GM12878 (cell line): ENCODE measurements at regions not wholly inside any gene's neighbourhood (a gene's known extent, or its start where the extent isn't known, plus 50 kb on each side); places are given as distances from the start of the nearest gene placed in this dataset.

Source experiments
- CEBPB ChIP-seq, 2 experiments: fragments of 150-350 bp in 1 of 2; IDR thresholded peaks; 2 replicates each; pipeline ENCODE4 v1.6.1; 2012 to 2014; ENCODE audit warnings: low read depth in 2 of 2, low read length in 2 of 2, borderline replicate concordance in 1 of 2, inconsistent platforms in 1 of 2
- CREB1 ChIP-seq: IDR thresholded peaks from 2 replicates; pipeline ENCODE4 v1.6.1; 2012; ENCODE audit warnings: low read depth, mild to moderate bottlenecking, inconsistent platforms
- EP300 ChIP-seq, 2 experiments: fragments of 150-350 bp in 1 of 2; IDR thresholded peaks; 2 replicates each; pipeline ENCODE4 v1.6.1; 2011 to 2012; ENCODE audit warnings: low read depth in 2 of 2, low read length in 2 of 2, borderline replicate concordance in 1 of 2, improper control_type of control experiment in 1 of 2, inconsistent platforms in 1 of 2; ENCODE audit not compliant: control insufficient read depth in 1 of 2
- POLR2A ChIP-seq: IDR thresholded peaks from 2 replicates; pipeline ENCODE4 v1.6.1; 2011; ENCODE audit warnings: low read depth, mild to moderate bottlenecking, low read length
- SP1 ChIP-seq: IDR thresholded peaks from one replicate; pipeline ENCODE4 v1.6.1; 2011; ENCODE audit warnings: low read depth, low read length
- ZNF687 ChIP-seq: fragments of 450-650 bp; IDR thresholded peaks from 2 replicates; pipeline ENCODE4 v1.6.1; 2017; ENCODE audit warnings: mild to moderate bottlenecking, moderate library complexity

GRCh38 chr10:131033166-131034085, 278.1 kb downstream of the TCERG1L start:
- TF ChIP-seq SP1, result no peak
- TF ChIP-seq ZNF687, result no peak
- no peak for TF ChIP-seq POLR2A
- TF ChIP-seq CREB1, result no peak
- TF ChIP-seq CEBPB (IDR thresholded peaks at IDR 0.05; ENCODE audit: borderline replicate concordance in 1 of 2, low read depth in 2 of 2, low read length in 2 of 2), result no peak
- TF ChIP-seq EP300 (IDR thresholded peaks at IDR 0.05; ENCODE audit: borderline replicate concordance in 1 of 2, control insufficient read depth in 1 of 2, low read depth in 2 of 2, low read length in 2 of 2), result no peak
